ENCODE measurements at regions not wholly inside any gene's neighbourhood (a gene's known extent, or its start where the extent isn't known, plus 50 kb on each side); places are given as distances from the start of the nearest gene placed in this dataset.

GRCh38 chrX:134738986-134739740, 57.8 kb downstream of the PABIR2 start:
- no peak for TF ChIP-seq POLR2A (IDR thresholded peaks at IDR 0.05)
- TF ChIP-seq CTCF (IDR thresholded peaks at IDR 0.05): no peak
- no peak for TF ChIP-seq POLR2AphosphoS5 (IDR thresholded peaks at IDR 0.05)
